Thyroid gland (tissue), 4 donors: ENCODE measurements at regions not wholly inside any gene's neighbourhood (a gene's known extent, or its start where the extent isn't known, plus 50 kb on each side); places are given as distances from the start of the nearest gene placed in this dataset. TPM values are rescaled to one million over a fixed set of nuclear protein-coding genes. Genes with fewer than 3 reads are reported as not detected.

Experiments
- DNase-seq, 2 donors: peaks; one replicate each; pipeline ENCODE4 v3.0.0-alpha.2; 2019
- H3K27ac ChIP-seq, 3 donors: fragments of 200-600 bp; sonication (generic); 1 replicate in 2 of 3; 2 replicates in 1 of 3; pipeline ENCODE4 v1.5.1; 2016 to 2019; ENCODE audit warnings: mild to moderate bottlenecking in 1 of 3, moderate library complexity in 1 of 3
- H3K27me3 ChIP-seq: fragments of 200-600 bp; sonication (generic); one replicate; pipeline ENCODE4 v1.5.1; 2019
- H3K36me3 ChIP-seq, 2 donors: fragments of 200-600 bp; sonication (generic); one replicate each; pipeline ENCODE4 v1.5.1; 2016 to 2019
- H3K4me1 ChIP-seq, 2 donors: fragments of 200-600 bp; sonication (generic); one replicate each; pipeline ENCODE4 v1.5.1; 2017 to 2019
- H3K4me3 ChIP-seq, 3 donors: fragments of 200-600 bp; sonication (generic); replicated peaks in 1 of 3; 1 replicate in 2 of 3; 2 replicates in 1 of 3; pipeline ENCODE4 v1.5.1; 2016; ENCODE audit warnings: mild to moderate bottlenecking in 1 of 3
- H3K9me3 ChIP-seq: fragments of 200-600 bp; sonication (generic); one replicate; pipeline ENCODE4 v1.5.1; 2017
- POLR2A ChIP-seq, 2 donors: fragments of 450-650 bp; IDR thresholded peaks; one replicate each; pipeline ENCODE4 v1.6.1; 2017; ENCODE audit warnings: antibody characterized with exemption in 2 of 2, mild to moderate bottlenecking in 2 of 2, moderate library complexity in 1 of 2
- WGBS, 2 donors: methylation state at CpG; one replicate each; pipeline ENCODE4 v1.1.5; 2017; 5-methylcytosine and 5-hydroxymethylcytosine counted together
- intact Hi-C: fragments of 100-400 bp; cut with DNase I; formaldehyde crosslinking; loops from one replicate; pipeline ENCODE4 v1.15.1; 2023
- microRNA-seq: library from miRNA; unstranded; fragments of <30 nt; microRNA quantifications from one replicate; pipeline ENCODE4, GENCODE V29; 2016
- small RNA-seq: library from RNA; depleted of rRNA; stranded (forward); fragments of <200 nt; gene quantifications from one replicate; pipeline ENCODE3, GENCODE V24; 2016
- TF ChIP-seq, protein P1 (sequence below), 6 experiments: fragments of 200-600 bp in 3 of 6; fragments of 450-650 bp in 3 of 6; sonication (generic) in 3 of 6; IDR thresholded peaks; one replicate each; pipeline ENCODE4 v1.5.1; 2016 to 2019; ENCODE audit warnings: antibody characterized with exemption in 6 of 6, mild to moderate bottlenecking in 2 of 6, inconsistent platforms in 1 of 6, moderate library complexity in 1 of 6

DNA sequence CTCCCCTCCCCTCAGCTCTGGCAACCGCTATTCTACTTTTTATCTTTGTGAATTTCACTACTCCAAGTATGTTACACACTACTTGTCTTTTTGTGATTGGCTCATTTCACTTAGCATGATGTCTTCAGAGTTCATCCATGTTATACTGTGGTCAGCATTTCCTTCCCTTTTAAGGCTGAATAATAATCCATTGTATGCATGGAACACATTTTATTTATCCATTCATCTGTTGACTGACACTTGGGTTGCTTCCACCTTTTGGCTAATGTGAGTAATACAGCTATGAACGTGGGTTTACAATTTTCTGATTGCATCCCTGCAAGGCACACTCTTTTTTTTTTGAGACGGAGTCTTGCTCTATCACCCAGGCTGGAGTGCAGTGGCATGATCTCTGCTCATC is 53.0 kb upstream of the FUT8 start:
- Histone ChIP-seq H3K36me3 (no peaks in the 10 kb centered on the region), H3K9me3 (no peaks in the 10 kb centered on the region), H3K4me1 (peaks cover 4 to 10% of the 10 kb centered on the region in 2 donors), H3K4me3 (no peak overlapping the region), H3K27ac (no peak overlapping the region), H3K27me3 (no peaks in the 10 kb centered on the region)
- TF ChIP-seq, protein P1, sequence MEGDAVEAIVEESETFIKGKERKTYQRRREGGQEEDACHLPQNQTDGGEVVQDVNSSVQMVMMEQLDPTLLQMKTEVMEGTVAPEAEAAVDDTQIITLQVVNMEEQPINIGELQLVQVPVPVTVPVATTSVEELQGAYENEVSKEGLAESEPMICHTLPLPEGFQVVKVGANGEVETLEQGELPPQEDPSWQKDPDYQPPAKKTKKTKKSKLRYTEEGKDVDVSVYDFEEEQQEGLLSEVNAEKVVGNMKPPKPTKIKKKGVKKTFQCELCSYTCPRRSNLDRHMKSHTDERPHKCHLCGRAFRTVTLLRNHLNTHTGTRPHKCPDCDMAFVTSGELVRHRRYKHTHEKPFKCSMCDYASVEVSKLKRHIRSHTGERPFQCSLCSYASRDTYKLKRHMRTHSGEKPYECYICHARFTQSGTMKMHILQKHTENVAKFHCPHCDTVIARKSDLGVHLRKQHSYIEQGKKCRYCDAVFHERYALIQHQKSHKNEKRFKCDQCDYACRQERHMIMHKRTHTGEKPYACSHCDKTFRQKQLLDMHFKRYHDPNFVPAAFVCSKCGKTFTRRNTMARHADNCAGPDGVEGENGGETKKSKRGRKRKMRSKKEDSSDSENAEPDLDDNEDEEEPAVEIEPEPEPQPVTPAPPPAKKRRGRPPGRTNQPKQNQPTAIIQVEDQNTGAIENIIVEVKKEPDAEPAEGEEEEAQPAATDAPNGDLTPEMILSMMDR (IDR thresholded peaks at IDR 0.05) = no peak
- TF ChIP-seq POLR2A (IDR thresholded peaks at IDR 0.05) = no peak
- intact Hi-C loops = no loop called here
- no peak for DNase-seq
- WGBS, 2 donors = 70 to 75% methylated on average over 3 of the region's 3 CpGs

DNA sequence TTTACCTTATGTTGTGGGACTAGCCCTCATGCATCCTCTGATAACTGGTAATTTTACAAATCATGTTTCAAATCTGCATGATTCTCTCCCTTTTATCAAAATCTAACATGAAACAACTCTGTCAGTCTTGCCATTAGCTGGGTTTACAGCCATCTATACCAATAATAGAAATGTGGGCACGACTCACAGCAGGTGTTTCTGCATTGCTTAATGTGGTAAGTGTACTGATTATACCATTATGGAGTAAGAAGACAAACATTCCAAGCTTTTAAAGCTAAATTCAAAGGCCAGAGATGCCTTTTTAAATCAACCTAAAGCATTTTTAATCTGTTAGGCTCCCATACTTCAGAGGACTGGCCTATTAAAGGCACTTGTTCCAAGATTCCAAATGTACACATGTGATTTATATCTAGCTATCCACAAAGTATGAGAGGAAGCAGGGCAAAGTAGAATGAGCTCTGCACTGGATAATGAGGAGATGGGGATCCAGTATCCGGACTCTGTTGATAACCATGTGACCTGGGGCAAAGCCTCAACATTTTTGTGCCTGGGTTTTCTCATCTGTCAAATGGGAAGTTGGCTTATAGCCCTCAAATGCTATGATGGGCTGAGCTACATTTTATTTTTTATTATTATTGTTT is 52.3 kb upstream of the FUT8 start:
- TF ChIP-seq, protein P1 (IDR thresholded peaks at IDR 0.05) = no peak
- no peak for TF ChIP-seq POLR2A (IDR thresholded peaks at IDR 0.05)
- H3K9me3 ChIP-seq = no peaks in the 10 kb centered on the region
- H3K4me1 ChIP-seq = peaks cover 4 to 10% of the 10 kb centered on the region in 2 donors
- no peak for DNase-seq
- WGBS, 2 donors = 79 to 84% methylated on average over 2 of the region's 2 CpGs
- H3K4me3 ChIP-seq = no peak overlapping the region
- intact Hi-C loops = no loop called here
- H3K36me3 ChIP-seq = no peaks in the 10 kb centered on the region
- H3K27ac ChIP-seq = no peak overlapping the region
- H3K27me3 ChIP-seq = no peaks in the 10 kb centered on the region

DNA sequence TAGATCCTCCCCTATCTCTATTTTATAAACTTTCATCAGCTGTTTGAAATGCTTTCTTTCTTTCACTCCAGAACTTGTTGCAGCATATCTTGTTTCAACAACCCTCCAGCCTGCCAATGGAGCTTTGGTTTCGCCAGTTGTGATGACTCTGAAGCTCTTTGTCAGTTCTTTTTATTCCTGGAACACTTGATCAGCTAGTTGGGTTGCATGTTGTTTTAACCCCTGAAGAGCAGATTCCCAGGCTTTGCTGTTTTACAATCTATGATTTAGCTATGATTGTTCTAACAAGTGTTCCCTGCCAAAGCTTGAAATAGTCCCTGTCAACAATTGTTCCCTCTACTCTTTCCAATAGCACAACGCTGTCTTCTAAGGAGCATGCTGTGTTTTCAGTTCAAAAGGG is 50.6 kb upstream of the FUT8 start:
- intact Hi-C loops = no loop called here
- peak; percentile 77 to 78 for DNase-seq
- 13 to 32% methylated on average over 2 of the region's 2 CpGs for WGBS, 2 donors
- Histone ChIP-seq H3K27me3 (no peaks in the 10 kb centered on the region), H3K27ac (peak overlapping the region; percentile 20 to 60 (median 23)), H3K4me1 (peaks cover 4 to 10% of the 10 kb centered on the region in 2 donors), H3K4me3 (no peak overlapping the region), H3K9me3 (no peaks in the 10 kb centered on the region), H3K36me3 (no peaks in the 10 kb centered on the region)
- no peak for TF ChIP-seq POLR2A (IDR thresholded peaks at IDR 0.05)
- TF ChIP-seq, protein P1 (IDR thresholded peaks at IDR 0.05) = no peak

Small RNA genes lying in the stretch of these regions (microRNA-seq; reads per million reads assigned to microRNA genes)
- not detected for gene MIR4708

Small RNA genes lying in the stretch of these regions (small RNA-seq; reads per million reads assigned to genes)
- gene AL355076.1 = not detected
- gene MIR4708 = not detected
